SK-N-SH (cell line): ENCODE measurements at regions not wholly inside any gene's neighbourhood (a gene's known extent, or its start where the extent isn't known, plus 50 kb on each side); places are given as distances from the start of the nearest gene placed in this dataset.

Experiments
- CTCF ChIA-PET: fragments of 300-600, 350-600 bp; formaldehyde crosslinking; extraction: SDS; loops from one replicate; lab custom pipeline; 2021; lab: Yijun Ruan, JAX
- POLR2A ChIA-PET: fragments of 350-600 bp; sonication (Branson Sonifier 250); formaldehyde crosslinking; extraction: SDS; loops from one replicate; lab custom pipeline; 2020; ENCODE audit warnings: antibody characterized with exemption, inconsistent platforms; lab: Yijun Ruan, JAX
- DNase-seq: peaks from one replicate; pipeline ENCODE4 v3.0.0; 2012
- H2AFZ ChIP-seq: fragments of 200-600 bp; sonication (generic); 2 replicates; pipeline ENCODE4 v1.8.1; 2016; ENCODE audit warnings: antibody characterized with exemption, mild to moderate bottlenecking, low read depth
- H3F3A ChIP-seq: fragments of 200-600 bp; sonication (generic); replicated peaks from 2 replicates; pipeline ENCODE3; 2016; ENCODE audit warnings: antibody characterized with exemption, mild to moderate bottlenecking; ENCODE audit not compliant: insufficient read depth
- H3K27ac ChIP-seq, 2 experiments: fragments of 200-500 bp in 1 of 2; fragments of 200-600 bp in 1 of 2; sonication (Bioruptor generic) in 1 of 2; sonication (generic), shearing (Covaris generic) in 1 of 2; 2 replicates each; pipeline versions ENCODE4 v1.5.1 to v1.6.1; 2014 to 2016; ENCODE audit warnings: low read depth in 2 of 2, inconsistent platforms in 1 of 2, low read length in 1 of 2, mild to moderate bottlenecking in 1 of 2, mixed read lengths in 1 of 2
- H3K27me3 ChIP-seq: fragments of 200-600 bp; sonication (generic), shearing (Covaris generic); 2 replicates; pipeline ENCODE4 v1.6.1; 2016; ENCODE audit warnings: mixed run types; ENCODE audit not compliant: insufficient read depth
- H3K36me3 ChIP-seq, 2 experiments: fragments of 200-500 bp in 1 of 2; fragments of 200-600 bp in 1 of 2; sonication (Bioruptor generic) in 1 of 2; sonication (generic) in 1 of 2; replicated peaks in 1 of 2; 2 replicates each; pipeline versions ENCODE3 to v1.5.1; 2014 to 2016; ENCODE audit warnings: low read length in 1 of 2, mild to moderate bottlenecking in 1 of 2; ENCODE audit not compliant: insufficient read depth in 2 of 2, control insufficient read depth in 1 of 2
- H3K4me1 ChIP-seq, 2 experiments: fragments of 200-500 bp in 1 of 2; fragments of 200-600 bp in 1 of 2; sonication (Bioruptor generic) in 1 of 2; sonication (generic), shearing (Covaris generic) in 1 of 2; 2 replicates each; pipeline versions ENCODE4 v1.5.1 to v1.6.1; 2014 to 2016; ENCODE audit warnings: low read depth in 1 of 2, low read length in 1 of 2, mixed run types in 1 of 2; ENCODE audit not compliant: insufficient read depth in 2 of 2, control insufficient read depth in 1 of 2
- H3K4me2 ChIP-seq: fragments of 200-600 bp; sonication (generic), shearing (Covaris generic); 2 replicates; pipeline ENCODE4 v1.6.1; 2017; ENCODE audit warnings: mixed run types
- H3K4me3 ChIP-seq, 2 experiments: fragments of 200-500 bp in 1 of 2; fragments of 200-600 bp in 1 of 2; sonication (Bioruptor generic) in 1 of 2; sonication (generic), shearing (Covaris generic) in 1 of 2; 2 replicates each; pipeline versions ENCODE4 v1.5.1 to v1.8.1; 2014 to 2016; ENCODE audit warnings: low read depth in 2 of 2, inconsistent platforms in 1 of 2, low read length in 1 of 2, mild to moderate bottlenecking in 1 of 2, mixed read lengths in 1 of 2, moderate library complexity in 1 of 2
- H3K79me2 ChIP-seq: fragments of 200-600 bp; sonication (generic); 2 replicates; pipeline ENCODE4 v1.8.1; 2017; ENCODE audit warnings: mild to moderate bottlenecking; ENCODE audit not compliant: insufficient read depth
- H3K9ac ChIP-seq: fragments of 200-600 bp; sonication (generic); 2 replicates; pipeline ENCODE4 v1.6.1; 2017; ENCODE audit warnings: mixed run types
- H3K9me2 ChIP-seq: fragments of 200-600 bp; sonication (generic); 2 replicates; pipeline ENCODE4 v1.6.1; 2017; ENCODE audit warnings: mixed run types
- H3K9me3 ChIP-seq: fragments of 200-600 bp; sonication (generic); 2 replicates; pipeline ENCODE4 v1.6.1; 2017; ENCODE audit warnings: mixed run types, mild to moderate bottlenecking, moderate library complexity
- H4K20me1 ChIP-seq: fragments of 200-600 bp; sonication (generic); 2 replicates; pipeline ENCODE4 v1.6.1; 2017; ENCODE audit warnings: mild to moderate bottlenecking, mixed run types; ENCODE audit not compliant: insufficient read depth
- EP300 ChIP-seq, 2 experiments: IDR thresholded peaks; 2 replicates each; pipeline versions ENCODE4 v1.4.0 to v1.6.1; 2012; ENCODE audit warnings: borderline replicate concordance in 1 of 2, low read depth in 1 of 2, low read length in 1 of 2
- GABPA ChIP-seq: IDR thresholded peaks from 2 replicates; pipeline ENCODE4 v1.4.0; 2012; ENCODE audit warnings: low read depth, mild to moderate bottlenecking
- GATA2 ChIP-seq: sonication (generic); formaldehyde crosslinking; IDR thresholded peaks from 2 replicates; pipeline ENCODE4 v1.5.0; 2020; ENCODE audit warnings: mild to moderate bottlenecking, missing genetic modification reagents
- MAX ChIP-seq: IDR thresholded peaks from 2 replicates; pipeline ENCODE4 v1.4.0; 2012; ENCODE audit warnings: low read depth
- NRF1 ChIP-seq: IDR thresholded peaks from 2 replicates; pipeline ENCODE4 v1.6.1; 2012; ENCODE audit warnings: low read depth, mild to moderate bottlenecking, low read length
- POLR2AphosphoS5 ChIP-seq: IDR thresholded peaks from 2 replicates; pipeline ENCODE4 v1.6.1; 2012; ENCODE audit warnings: low read depth, low read length
- RCOR1 ChIP-seq: fragments of 150-350 bp; IDR thresholded peaks from 2 replicates; pipeline ENCODE4 v1.6.1; 2017; ENCODE audit warnings: antibody characterized with exemption, low read length
- REST ChIP-seq: IDR thresholded peaks from 2 replicates; pipeline ENCODE4 v1.6.1; 2012; ENCODE audit warnings: mild to moderate bottlenecking, low read depth, low read length, moderate library complexity
- RXRA ChIP-seq: IDR thresholded peaks from 2 replicates; pipeline ENCODE4 v1.4.0; 2012; ENCODE audit warnings: low read depth, mild to moderate bottlenecking, borderline replicate concordance
- TAF1 ChIP-seq: IDR thresholded peaks from 2 replicates; pipeline ENCODE4 v1.6.1; 2012; ENCODE audit warnings: low read depth, mild to moderate bottlenecking, low read length, moderate library complexity, borderline replicate concordance
- TEAD4 ChIP-seq: IDR thresholded peaks from 2 replicates; pipeline ENCODE4 v1.4.0; 2012; ENCODE audit warnings: mild to moderate bottlenecking, borderline replicate concordance; ENCODE audit not compliant: insufficient read depth
- WGBS: methylation state at CpG from one replicate; pipeline ENCODE4 v1.1.6; 2017; ENCODE audit warnings: low lambda C conversion rate; 5-methylcytosine and 5-hydroxymethylcytosine counted together

- TF ChIP-seq REST (no peak), GABPA (no peak), MAX (no peak), TEAD4 (no peak), POLR2AphosphoS5 (no peak), GATA2 (no peak), RCOR1 (no peak), RXRA (no peak), TAF1 (no peak)
Measured at GRCh38 chr11:112477152-112477551, 216.5 kb upstream of the PLET1 start (continued).

GRCh38 chr11:112477581-112478317 lies 217.1 kb upstream of the PLET1 start:
- POLR2A ChIA-PET, result no interaction called here
- H2AFZ ChIP-seq, result no peak overlapping the region
- peaks cover 0 to 18% of the 10 kb centered on the region in 2 experiments; a peak in 2 of 4 replicates for H3K4me1 ChIP-seq
- H3K9ac ChIP-seq, result no peak overlapping the region
- CTCF ChIA-PET, result interaction anchor here (0.6 to 1.4 kb wide), 5 partner anchors 17 to 812 kb away, joined by 3 to 4 read pairs (median 3); no protein-coding TSS in a partner anchor
- no peaks in the 10 kb centered on the region for H3K9me2 ChIP-seq
- WGBS, result 45% methylated on average over 5 of the region's 6 CpGs
- H3K79me2 ChIP-seq, result no peaks in the 10 kb centered on the region
- no peak overlapping the region for H3K4me3 ChIP-seq
- no peak overlapping the region for H3K4me2 ChIP-seq
- H3K9me3 ChIP-seq, result no peaks in the 10 kb centered on the region
- TF ChIP-seq EP300 (IDR thresholded peaks at IDR 0.05; ENCODE audit: borderline replicate concordance in 1 of 2, low read depth in 1 of 2, low read length in 1 of 2), result peak in 1 of 2 experiments; percentile 38; a peak in 1 of 4 replicates
- peak; percentile 82 for TF ChIP-seq RCOR1
- peak; percentile 69 for TF ChIP-seq GATA2
- TF ChIP-seq NRF1, result no peak
- TF ChIP-seq, all 33 proteins: peak for 3
- Histone ChIP-seq H3K36me3 (no peaks in the 10 kb centered on the region), H3K27ac (no peak overlapping the region), H3F3A (no peaks in the 10 kb centered on the region), H3K27me3 (no peaks in the 10 kb centered on the region), H4K20me1 (no peaks in the 10 kb centered on the region)
- peak; percentile 52 for DNase-seq
